Adrenal gland (tissue), 9 donors: ENCODE measurements at regions not wholly inside any gene's neighbourhood (a gene's known extent, or its start where the extent isn't known, plus 50 kb on each side); places are given as distances from the start of the nearest gene placed in this dataset.

Source experiments
- DNase-seq, 7 donors: peaks; one replicate each; pipeline ENCODE4 v3.0.0-alpha.2; 2019 to 2020
- H3K27ac ChIP-seq, 5 donors: fragments of 200-600 bp; sonication (generic) in 4 of 5; 1 replicate in 3 of 5; 2 replicates in 2 of 5; pipeline versions ENCODE4 v1.5.1 to v1.8.0; 2016 to 2020; ENCODE audit warnings: mild to moderate bottlenecking in 1 of 5
- H3K27me3 ChIP-seq: fragments of 200-600 bp; 2 replicates; pipeline ENCODE4 v1.8.0; 2021
- H3K36me3 ChIP-seq, 2 donors: fragments of 200-600 bp; replicated peaks in 1 of 2; 1 replicate in 1 of 2; 2 replicates in 1 of 2; pipeline versions ENCODE4 v1.5.1 to v1.8.0; 2018 to 2022
- H3K4me1 ChIP-seq, 2 donors: fragments of 200-600 bp; replicated peaks in 1 of 2; 1 replicate in 1 of 2; 2 replicates in 1 of 2; pipeline versions ENCODE4 v1.5.1 to v1.8.0; 2018 to 2021
- H3K4me3 ChIP-seq, 4 donors: fragments of 200-600 bp; sonication (generic) in 3 of 4; one replicate each; pipeline ENCODE4 v1.5.1; 2016 to 2018
- H3K9me3 ChIP-seq, 3 donors: fragments of 200-600 bp; sonication (generic) in 1 of 3; replicated peaks in 1 of 3; 1 replicate in 2 of 3; 2 replicates in 1 of 3; pipeline versions ENCODE4 v1.5.1 to v1.8.0; 2016 to 2021
- POLR2A ChIP-seq, 2 donors: fragments of 450-650 bp; IDR thresholded peaks; one replicate each; pipeline ENCODE4 v1.6.1; 2017; ENCODE audit warnings: antibody characterized with exemption in 2 of 2, mild to moderate bottlenecking in 2 of 2, moderate library complexity in 1 of 2
- WGBS, 4 donors: extraction: QIAGEN DNeasy Blood & Tissue Kit in 2 of 4; methylation state at CpG; one replicate each; pipeline versions ENCODE4 v1.1.5 to v1.1.7; 2013 to 2017; 5-methylcytosine and 5-hydroxymethylcytosine counted together
- intact Hi-C, 2 donors: fragments of 100-400 bp; cut with DNase I; formaldehyde crosslinking; loops; one replicate each; pipeline versions ENCODE4 v1.14.1 to v1.15.0; 2022 to 2023
- TF ChIP-seq, protein P1 (sequence below), 6 experiments: fragments of 450-650 bp in 4 of 6; fragments of 200-600 bp in 2 of 6; sonication (generic) in 1 of 6; IDR thresholded peaks; 1 replicate in 5 of 6; 2 replicates in 1 of 6; pipeline versions ENCODE4 v1.5.1 to v1.8.0; 2016 to 2021; ENCODE audit warnings: antibody characterized with exemption in 6 of 6, mild to moderate bottlenecking in 2 of 6, moderate library complexity in 1 of 6
- donor health status: healthy with polysubstance abuse.
- donor health status: Bipolar disorder and iron deficiency.
- donor health status: DM: yes; HTN: yes; CAD: no.
- donor health status: DM: no; HTN: no; CAD: no.
- donor health status: DM: no; HTN: no; CAD: no.

DNA sequence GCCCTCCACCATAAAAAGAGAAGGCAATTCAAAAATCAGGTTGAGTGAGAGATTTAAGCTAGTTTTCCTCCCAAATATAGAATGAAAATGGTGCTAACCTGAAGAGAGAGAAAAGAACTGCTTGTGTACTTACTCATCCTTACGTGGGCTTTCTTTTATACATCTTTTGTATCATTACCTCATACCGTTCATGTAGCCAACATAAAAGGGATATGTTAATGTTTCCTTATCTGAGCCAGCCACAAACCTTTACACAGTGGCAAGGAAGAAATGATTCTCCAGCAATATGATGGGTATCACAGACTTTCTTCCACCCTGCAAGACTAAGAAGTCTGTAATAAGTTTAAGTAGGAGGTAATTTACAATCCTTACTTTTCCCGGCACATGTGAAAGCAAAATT is 600.8 kb upstream of the ZNF385D start:
- H3K4me1 ChIP-seq, result no peaks in the 10 kb centered on the region
- H3K4me3 ChIP-seq, result no peak overlapping the region
- H3K27me3 ChIP-seq, result no peaks in the 10 kb centered on the region
- TF ChIP-seq POLR2A (IDR thresholded peaks at IDR 0.05), result no peak
- TF ChIP-seq, protein P1, sequence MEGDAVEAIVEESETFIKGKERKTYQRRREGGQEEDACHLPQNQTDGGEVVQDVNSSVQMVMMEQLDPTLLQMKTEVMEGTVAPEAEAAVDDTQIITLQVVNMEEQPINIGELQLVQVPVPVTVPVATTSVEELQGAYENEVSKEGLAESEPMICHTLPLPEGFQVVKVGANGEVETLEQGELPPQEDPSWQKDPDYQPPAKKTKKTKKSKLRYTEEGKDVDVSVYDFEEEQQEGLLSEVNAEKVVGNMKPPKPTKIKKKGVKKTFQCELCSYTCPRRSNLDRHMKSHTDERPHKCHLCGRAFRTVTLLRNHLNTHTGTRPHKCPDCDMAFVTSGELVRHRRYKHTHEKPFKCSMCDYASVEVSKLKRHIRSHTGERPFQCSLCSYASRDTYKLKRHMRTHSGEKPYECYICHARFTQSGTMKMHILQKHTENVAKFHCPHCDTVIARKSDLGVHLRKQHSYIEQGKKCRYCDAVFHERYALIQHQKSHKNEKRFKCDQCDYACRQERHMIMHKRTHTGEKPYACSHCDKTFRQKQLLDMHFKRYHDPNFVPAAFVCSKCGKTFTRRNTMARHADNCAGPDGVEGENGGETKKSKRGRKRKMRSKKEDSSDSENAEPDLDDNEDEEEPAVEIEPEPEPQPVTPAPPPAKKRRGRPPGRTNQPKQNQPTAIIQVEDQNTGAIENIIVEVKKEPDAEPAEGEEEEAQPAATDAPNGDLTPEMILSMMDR (IDR thresholded peaks at IDR 0.05), result no peak
- intact Hi-C loops, result no loop called here
- no peaks in the 10 kb centered on the region for H3K9me3 ChIP-seq
- no peak for DNase-seq
- 60 to 71% (median 65%) methylated on average over 3 of the region's 3 CpGs for WGBS, 4 donors
- H3K36me3 ChIP-seq, result no peaks in the 10 kb centered on the region
- H3K27ac ChIP-seq, result no peak overlapping the region

- intact Hi-C loops, result no loop called here
- 56 to 85% (median 75%) methylated on average over 1 of the region's 1 CpG for WGBS, 4 donors
Observed at GRCh38 chr3:22353126-22353525, 602.1 kb upstream of the ZNF385D start.

GRCh38 chr3:22358334-22358733 is 607.3 kb upstream of the ZNF385D start:
- H3K4me1 ChIP-seq, result no peaks in the 10 kb centered on the region
- no peak overlapping the region for H3K27ac ChIP-seq
- DNase-seq, result no peak
- intact Hi-C loops, result no loop called here
- H3K4me3 ChIP-seq, result no peak overlapping the region
- TF ChIP-seq, protein P1 (IDR thresholded peaks at IDR 0.05), result no peak
- no peak for TF ChIP-seq POLR2A (IDR thresholded peaks at IDR 0.05)
- no peaks in the 10 kb centered on the region for H3K27me3 ChIP-seq
- no peaks in the 10 kb centered on the region for H3K36me3 ChIP-seq
- H3K9me3 ChIP-seq, result no peaks in the 10 kb centered on the region
- WGBS, 4 donors, result 75 to 89% (median 81%) methylated on average over 1 of the region's 1 CpG

More at GRCh38 chr3:22353126-22353525, 602.1 kb upstream of the ZNF385D start:
- no peaks in the 10 kb centered on the region for H3K36me3 ChIP-seq
- H3K9me3 ChIP-seq, result no peaks in the 10 kb centered on the region
- TF ChIP-seq, protein P1 (IDR thresholded peaks at IDR 0.05), result no peak
- TF ChIP-seq POLR2A (IDR thresholded peaks at IDR 0.05), result no peak
- H3K4me1 ChIP-seq, result no peaks in the 10 kb centered on the region
- DNase-seq, result no peak
- H3K27me3 ChIP-seq, result no peaks in the 10 kb centered on the region
- H3K27ac ChIP-seq, result no peak overlapping the region
- H3K4me3 ChIP-seq, result no peak overlapping the region

DNA sequence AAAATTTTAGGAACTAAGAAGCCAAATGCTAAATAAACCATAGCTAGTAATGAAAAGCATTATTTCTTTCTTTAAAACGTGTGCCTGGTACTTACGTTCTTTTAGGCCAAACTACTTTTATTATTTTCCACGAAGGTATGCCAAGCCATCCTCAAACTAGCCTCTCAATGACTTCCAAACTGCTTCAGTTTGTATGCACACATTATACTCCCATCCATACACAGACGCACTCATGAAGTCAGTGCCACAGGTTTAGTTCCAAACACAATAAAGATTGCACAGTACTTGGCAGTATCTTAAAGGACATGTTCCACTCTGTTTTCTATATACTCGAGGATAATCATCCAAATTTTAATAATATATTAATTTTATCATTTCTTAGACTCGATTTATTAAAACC is 609.2 kb upstream of the ZNF385D start:
- 58 to 65% (median 59%) methylated on average over 6 of the region's 6 CpGs for WGBS, 4 donors
- Histone ChIP-seq H3K4me3 (no peak overlapping the region), H3K36me3 (no peaks in the 10 kb centered on the region), H3K9me3 (no peaks in the 10 kb centered on the region), H3K4me1 (no peaks in the 10 kb centered on the region), H3K27ac (no peak overlapping the region), H3K27me3 (no peaks in the 10 kb centered on the region)
- intact Hi-C loops, result no loop called here
- TF ChIP-seq, protein P1 (IDR thresholded peaks at IDR 0.05), result no peak
- TF ChIP-seq POLR2A (IDR thresholded peaks at IDR 0.05), result no peak
- no peak for DNase-seq
